ENCODE measurements at regions not wholly inside any gene's neighbourhood (a gene's known extent, or its start where the extent isn't known, plus 50 kb on each side); places are given as distances from the start of the nearest gene placed in this dataset.

GRCh38 chr3:110806924-110807323, 264.7 kb upstream of the NECTIN3 start:
- no peak for DNase-seq (ENCODE audit: low read depth in 3 of 3)

GRCh38 chr3:110808630-110809029, 263.0 kb upstream of the NECTIN3 start:
- DNase-seq (ENCODE audit: low read depth in 3 of 3) = no peak

- no peak for DNase-seq (ENCODE audit: low read depth in 3 of 3)
Observed at GRCh38 chr3:110810356-110810755, 261.3 kb upstream of the NECTIN3 start.

GRCh38 chr3:110811050-110811449, 260.6 kb upstream of the NECTIN3 start:
- DNase-seq (ENCODE audit: low read depth in 3 of 3) = no peak

- no peak for DNase-seq (ENCODE audit: low read depth in 3 of 3)
Observed at GRCh38 chr3:110813541-110813940, 258.1 kb upstream of the NECTIN3 start.

GRCh38 chr3:110814170-110815007, 257.2 kb upstream of the NECTIN3 start:
- DNase-seq (ENCODE audit: low read depth in 3 of 3) = no peak

GRCh38 chr3:110815008-110815583, 256.5 kb upstream of the NECTIN3 start:
- no peak for DNase-seq (ENCODE audit: low read depth in 3 of 3)

GRCh38 chr3:110816008-110816407, 255.6 kb upstream of the NECTIN3 start:
- DNase-seq (ENCODE audit: low read depth in 3 of 3) = no peak

GRCh38 chr3:110821586-110821985, 250.0 kb upstream of the NECTIN3 start:
- no peak for DNase-seq (ENCODE audit: low read depth in 3 of 3)

GRCh38 chr3:110822971-110823370, 248.6 kb upstream of the NECTIN3 start:
- DNase-seq (ENCODE audit: low read depth in 3 of 3) = no peak

GRCh38 chr3:110846971-110847370, 224.6 kb upstream of the NECTIN3 start:
- DNase-seq (ENCODE audit: low read depth in 3 of 3) = no peak

- DNase-seq (ENCODE audit: low read depth in 3 of 3) = no peak
Observed at GRCh38 chr3:110849064-110849463, 222.6 kb upstream of the NECTIN3 start.

GRCh38 chr3:110851736-110852135, 219.9 kb upstream of the NECTIN3 start:
- DNase-seq (ENCODE audit: low read depth in 3 of 3) = no peak

- no peak for DNase-seq (ENCODE audit: low read depth in 3 of 3)
Observed at GRCh38 chr3:110855207-110855606, 216.4 kb upstream of the NECTIN3 start.

GRCh38 chr3:110856916-110857315, 214.7 kb upstream of the NECTIN3 start:
- no peak for DNase-seq (ENCODE audit: low read depth in 3 of 3)

GRCh38 chr3:110858549-110858948, 213.1 kb upstream of the NECTIN3 start:
- no peak for DNase-seq (ENCODE audit: low read depth in 3 of 3)

GRCh38 chr3:110859336-110859735, 212.3 kb upstream of the NECTIN3 start:
- no peak for DNase-seq (ENCODE audit: low read depth in 3 of 3)

GRCh38 chr3:110859993-110860392, 211.6 kb upstream of the NECTIN3 start:
- no peak for DNase-seq (ENCODE audit: low read depth in 3 of 3)

GRCh38 chr3:110865934-110866333, 205.7 kb upstream of the NECTIN3 start:
- DNase-seq (ENCODE audit: low read depth in 3 of 3) = no peak

- no peak for DNase-seq (ENCODE audit: low read depth in 3 of 3)
Observed at GRCh38 chr3:110868106-110868505, 203.5 kb upstream of the NECTIN3 start.

GRCh38 chr3:110869736-110870135, 201.9 kb upstream of the NECTIN3 start:
- no peak for DNase-seq (ENCODE audit: low read depth in 3 of 3)

- DNase-seq (ENCODE audit: low read depth in 3 of 3) = no peak
Observed at GRCh38 chr3:110871869-110872268, 199.7 kb upstream of the NECTIN3 start.

- DNase-seq (ENCODE audit: low read depth in 3 of 3) = no peak
Observed at GRCh38 chr3:110878692-110879091, 192.9 kb upstream of the NECTIN3 start.
